ENCODE measurements at regions not wholly inside any gene's neighbourhood (a gene's known extent, or its start where the extent isn't known, plus 50 kb on each side); places are given as distances from the start of the nearest gene placed in this dataset.

- no peak overlapping the region for H3K4me3 ChIP-seq (ENCODE audit: low read length in 3 of 3)
- TF ChIP-seq CTCF (IDR thresholded peaks at IDR 0.05; ENCODE audit: borderline replicate concordance, extremely low read depth, insufficient read depth), result no peak
- FAIRE-seq (no peak), DNase-seq (no peak)
- H3K4me1 ChIP-seq (ENCODE audit: control insufficient read depth in 2 of 3, insufficient read depth in 2 of 3, low read depth in 1 of 3, low read length in 3 of 3), result no peaks in the 10 kb centered on the region
- H3K9ac ChIP-seq (ENCODE audit: low read length in 3 of 3), result no peak overlapping the region
- intact Hi-C loops (cut with DNase I), result no loop called here
- H3K9me3 ChIP-seq (ENCODE audit: control insufficient read depth in 2 of 3, insufficient read depth in 1 of 3, low read length in 3 of 3), result no peaks in the 10 kb centered on the region
- no peaks in the 10 kb centered on the region for H3K36me3 ChIP-seq (ENCODE audit: control insufficient read depth in 2 of 3, insufficient read depth in 3 of 3, low read length in 3 of 3)
- H3K27ac ChIP-seq (ENCODE audit: low read depth in 2 of 2, low read length in 2 of 2), result no peak overlapping the region
- no peaks in the 10 kb centered on the region for H3K27me3 ChIP-seq (ENCODE audit: control insufficient read depth, insufficient read depth, low read length)
These were observed 1527.1 kb upstream of the PRR20A start for GRCh38 chr13:55613429-55614187.

GRCh38 chr13:55615081-55615480, 1525.6 kb upstream of the PRR20A start:
- intact Hi-C loops (cut with DNase I), result no loop called here
- Histone ChIP-seq H3K27ac (ENCODE audit: low read depth in 2 of 2, low read length in 2 of 2) (no peak overlapping the region), H3K4me1 (ENCODE audit: control insufficient read depth in 2 of 3, insufficient read depth in 2 of 3, low read depth in 1 of 3, low read length in 3 of 3) (no peaks in the 10 kb centered on the region), H3K4me3 (ENCODE audit: low read length in 3 of 3) (no peak overlapping the region), H3K36me3 (ENCODE audit: control insufficient read depth in 2 of 3, insufficient read depth in 3 of 3, low read length in 3 of 3) (no peaks in the 10 kb centered on the region), H3K9me3 (ENCODE audit: control insufficient read depth in 2 of 3, insufficient read depth in 1 of 3, low read length in 3 of 3) (no peaks in the 10 kb centered on the region), H3K27me3 (ENCODE audit: control insufficient read depth, insufficient read depth, low read length) (no peaks in the 10 kb centered on the region), H3K9ac (ENCODE audit: low read length in 3 of 3) (no peak overlapping the region)
- no peak for TF ChIP-seq CTCF (IDR thresholded peaks at IDR 0.05; ENCODE audit: borderline replicate concordance, extremely low read depth, insufficient read depth)
- peak in 1 of 5 donors; percentile 6 for DNase-seq
- FAIRE-seq, result no peak

GRCh38 chr13:55617241-55617640, 1523.5 kb upstream of the PRR20A start:
- no peaks in the 10 kb centered on the region for H3K4me1 ChIP-seq (ENCODE audit: control insufficient read depth in 2 of 3, insufficient read depth in 2 of 3, low read depth in 1 of 3, low read length in 3 of 3)
- H3K9ac ChIP-seq (ENCODE audit: low read length in 3 of 3), result no peak overlapping the region
- no peak overlapping the region for H3K4me3 ChIP-seq (ENCODE audit: low read length in 3 of 3)
- no peak for TF ChIP-seq CTCF (IDR thresholded peaks at IDR 0.05; ENCODE audit: borderline replicate concordance, extremely low read depth, insufficient read depth)
- H3K9me3 ChIP-seq (ENCODE audit: control insufficient read depth in 2 of 3, insufficient read depth in 1 of 3, low read length in 3 of 3), result no peaks in the 10 kb centered on the region
- no peaks in the 10 kb centered on the region for H3K27me3 ChIP-seq (ENCODE audit: control insufficient read depth, insufficient read depth, low read length)
- DNase-seq, result no peak
- H3K36me3 ChIP-seq (ENCODE audit: control insufficient read depth in 2 of 3, insufficient read depth in 3 of 3, low read length in 3 of 3), result no peaks in the 10 kb centered on the region
- intact Hi-C loops (cut with DNase I), result no loop called here
- no peak for FAIRE-seq
- no peak overlapping the region for H3K27ac ChIP-seq (ENCODE audit: low read depth in 2 of 2, low read length in 2 of 2)

- Histone ChIP-seq H3K27me3 (ENCODE audit: control insufficient read depth, insufficient read depth, low read length) (no peaks in the 10 kb centered on the region), H3K4me1 (ENCODE audit: control insufficient read depth in 2 of 3, insufficient read depth in 2 of 3, low read depth in 1 of 3, low read length in 3 of 3) (no peaks in the 10 kb centered on the region), H3K4me3 (ENCODE audit: low read length in 3 of 3) (no peak overlapping the region), H3K9me3 (ENCODE audit: control insufficient read depth in 2 of 3, insufficient read depth in 1 of 3, low read length in 3 of 3) (peaks cover 0 to 7% (median 0%) of the 10 kb centered on the region in 3 donors), H3K36me3 (ENCODE audit: control insufficient read depth in 2 of 3, insufficient read depth in 3 of 3, low read length in 3 of 3) (no peaks in the 10 kb centered on the region), H3K9ac (ENCODE audit: low read length in 3 of 3) (no peak overlapping the region), H3K27ac (ENCODE audit: low read depth in 2 of 2, low read length in 2 of 2) (no peak overlapping the region)
- no peak for TF ChIP-seq CTCF (IDR thresholded peaks at IDR 0.05; ENCODE audit: borderline replicate concordance, extremely low read depth, insufficient read depth)
- DNase-seq, result no peak
- no peak for FAIRE-seq
- intact Hi-C loops (cut with DNase I), result no loop called here
These were observed 1513.5 kb upstream of the PRR20A start for GRCh38 chr13:55627221-55627620.

Measured in kidney (tissue), 13 donors.